ENCODE measurements at regions not wholly inside any gene's neighbourhood (a gene's known extent, or its start where the extent isn't known, plus 50 kb on each side); places are given as distances from the start of the nearest gene placed in this dataset.

GRCh38 chr3:18046131-18046915 lies 303.9 kb upstream of the TBC1D5 start:
- intact Hi-C loops (cut with DNase I), result no loop called here

GRCh38 chr3:18044971-18045880 lies 302.8 kb upstream of the TBC1D5 start:
- H3K4me1 ChIP-seq, result no peaks in the 10 kb centered on the region
- H3K36me3 ChIP-seq, result no peaks in the 10 kb centered on the region
- no peak for TF ChIP-seq CTCF (IDR thresholded peaks at IDR 0.05)
- H3K27ac ChIP-seq, result no peak overlapping the region
- intact Hi-C loops (cut with DNase I), result no loop called here
- H3K9me3 ChIP-seq, result no peaks in the 10 kb centered on the region
- H3K27me3 ChIP-seq, result no peaks in the 10 kb centered on the region
- no peak for DNase-seq
- H3K4me3 ChIP-seq, result no peak overlapping the region
- no peak overlapping the region for H3K9ac ChIP-seq (ENCODE audit: low read depth in 2 of 2, low read length in 2 of 2)

More at GRCh38 chr3:18046131-18046915, 303.9 kb upstream of the TBC1D5 start:
- Histone ChIP-seq H3K27me3 (no peaks in the 10 kb centered on the region), H3K4me1 (no peaks in the 10 kb centered on the region), H3K36me3 (no peaks in the 10 kb centered on the region), H3K27ac (no peak overlapping the region), H3K9ac (ENCODE audit: low read depth in 2 of 2, low read length in 2 of 2) (no peak overlapping the region), H3K4me3 (no peak overlapping the region), H3K9me3 (no peaks in the 10 kb centered on the region)
- DNase-seq, result no peak
- no peak for TF ChIP-seq CTCF (IDR thresholded peaks at IDR 0.05)

GRCh38 chr3:18044191-18044590 lies 301.8 kb upstream of the TBC1D5 start:
- Histone ChIP-seq H3K4me1 (no peaks in the 10 kb centered on the region), H3K27ac (no peak overlapping the region), H3K9ac (ENCODE audit: low read depth in 2 of 2, low read length in 2 of 2) (no peak overlapping the region), H3K27me3 (no peaks in the 10 kb centered on the region), H3K36me3 (no peaks in the 10 kb centered on the region), H3K4me3 (no peak overlapping the region), H3K9me3 (no peaks in the 10 kb centered on the region)
- intact Hi-C loops (cut with DNase I), result no loop called here
- no peak for DNase-seq
- no peak for TF ChIP-seq CTCF (IDR thresholded peaks at IDR 0.05)

GRCh38 chr3:18036450-18036815 lies 294.0 kb upstream of the TBC1D5 start:
- Histone ChIP-seq H3K4me3 (no peak overlapping the region), H3K36me3 (no peaks in the 10 kb centered on the region), H3K9me3 (no peaks in the 10 kb centered on the region), H3K9ac (ENCODE audit: low read depth in 2 of 2, low read length in 2 of 2) (no peak overlapping the region), H3K27ac (no peak overlapping the region), H3K4me1 (no peaks in the 10 kb centered on the region), H3K27me3 (no peaks in the 10 kb centered on the region)
- intact Hi-C loops (cut with DNase I), result no loop called here
- TF ChIP-seq CTCF (IDR thresholded peaks at IDR 0.05), result no peak
- DNase-seq, result no peak

GRCh38 chr3:18035641-18036449 lies 293.4 kb upstream of the TBC1D5 start:
- intact Hi-C loops (cut with DNase I), result no loop called here
- H3K27ac ChIP-seq, result no peak overlapping the region
- DNase-seq, result no peak
- no peak for TF ChIP-seq CTCF (IDR thresholded peaks at IDR 0.05)
- no peak overlapping the region for H3K4me3 ChIP-seq
- H3K27me3 ChIP-seq, result no peaks in the 10 kb centered on the region
- H3K9ac ChIP-seq (ENCODE audit: low read depth in 2 of 2, low read length in 2 of 2), result no peak overlapping the region
- H3K4me1 ChIP-seq, result no peaks in the 10 kb centered on the region
- H3K9me3 ChIP-seq, result no peaks in the 10 kb centered on the region
- H3K36me3 ChIP-seq, result no peaks in the 10 kb centered on the region
